GM18907 (cell line): ENCODE measurements at regions not wholly inside any gene's neighbourhood (a gene's known extent, or its start where the extent isn't known, plus 50 kb on each side); places are given as distances from the start of the nearest gene placed in this dataset.

Source experiments
- ATAC-seq: cut with Tn5 transposase; IDR thresholded peaks from one replicate; pipeline ENCODE4 v1.9.1; 2021; ENCODE audit warnings: mild to moderate bottlenecking, moderate library complexity; ENCODE audit not compliant: unreplicated experiment

DNA sequence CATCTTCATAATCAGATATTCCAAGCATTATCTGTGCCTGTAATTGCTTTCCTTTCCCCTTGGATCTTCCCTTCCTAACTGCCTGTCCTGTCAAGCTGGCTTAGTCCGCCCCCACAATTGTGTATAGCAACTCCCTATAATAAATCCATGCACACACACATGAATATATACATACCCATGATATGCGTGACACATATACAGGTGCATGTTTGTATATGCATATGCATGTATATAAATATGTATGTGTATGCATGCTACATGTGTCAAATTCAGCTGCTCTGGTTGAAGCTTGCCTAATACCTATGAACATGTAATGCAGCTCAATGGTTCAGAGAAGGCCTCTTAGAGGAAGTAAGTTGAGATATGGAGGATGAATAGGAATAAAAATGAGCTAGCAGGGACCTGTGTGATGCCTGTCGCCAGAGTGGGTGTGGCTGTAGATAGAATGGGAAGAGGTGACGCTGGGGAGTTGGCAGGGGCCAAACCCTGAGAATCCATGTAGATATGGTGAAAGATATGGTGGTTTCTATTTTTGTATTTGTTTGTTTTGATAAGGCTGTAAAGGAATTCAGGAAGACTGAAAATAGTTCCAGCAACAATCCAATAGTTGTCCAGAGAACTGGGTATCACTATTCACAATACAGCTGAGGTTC is 595.0 kb upstream of the BOD1L1 start:
- no peak for ATAC-seq

DNA sequence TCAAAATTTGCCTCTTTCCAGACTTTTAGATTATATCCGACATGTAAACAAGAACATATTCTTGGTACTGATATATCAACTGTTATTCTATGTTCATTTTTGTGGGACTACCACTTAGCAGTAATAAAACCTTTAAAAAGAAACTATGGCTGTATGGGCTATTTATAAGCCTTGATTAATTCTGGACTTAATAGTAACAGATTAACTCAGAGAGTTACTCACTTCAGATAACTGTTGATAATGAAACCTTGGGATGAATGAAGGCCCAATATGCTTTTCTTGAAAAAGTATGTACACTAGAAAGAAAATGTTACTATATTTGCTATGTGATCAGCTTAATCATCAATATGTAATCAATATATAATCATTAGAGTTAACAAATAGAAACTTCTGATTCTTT is 595.9 kb upstream of the BOD1L1 start:
- no peak for ATAC-seq

DNA sequence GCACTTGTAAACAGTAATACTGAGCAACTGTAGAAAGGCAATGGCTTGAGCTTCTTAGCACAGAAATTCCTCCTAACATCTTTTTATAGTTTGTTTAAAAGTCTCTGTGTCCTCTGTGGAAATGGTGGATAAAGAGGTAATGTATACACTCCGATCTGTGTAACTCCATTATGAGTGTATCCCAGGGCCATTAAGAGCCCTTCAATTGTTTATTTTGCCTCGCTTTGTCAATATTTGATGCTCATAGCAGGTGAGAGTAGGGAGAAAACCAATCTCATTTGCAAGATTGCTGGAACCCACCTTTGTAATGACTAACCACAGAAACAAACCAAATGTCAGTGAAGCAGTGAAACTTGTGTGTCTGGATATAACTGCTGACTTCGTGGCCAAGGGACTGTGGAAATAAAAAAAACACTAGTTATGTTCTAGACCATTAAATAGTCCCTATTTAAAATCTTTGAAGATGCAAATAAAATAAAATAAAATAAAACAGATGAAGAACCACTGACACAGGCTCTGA is 598.2 kb upstream of the BOD1L1 start:
- no peak for ATAC-seq

DNA sequence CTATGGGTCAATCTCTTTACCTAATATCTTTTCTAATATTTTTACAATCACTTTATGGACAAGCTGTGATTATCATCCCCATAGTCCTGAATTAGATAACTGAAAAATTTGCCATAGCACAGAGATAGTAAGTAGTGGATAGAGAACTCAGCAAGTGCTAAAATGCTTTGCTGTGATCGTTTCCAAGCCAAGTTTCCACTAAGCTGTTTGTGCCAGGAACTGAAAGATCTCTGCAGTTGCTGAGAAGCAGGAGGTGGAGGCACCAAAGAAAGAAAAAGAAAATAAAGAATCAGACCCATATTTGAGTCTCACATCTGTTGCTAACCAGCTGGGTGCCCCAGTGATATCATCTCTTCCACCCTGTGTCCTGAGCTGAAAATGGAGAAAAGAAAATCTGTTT is 605.6 kb upstream of the BOD1L1 start:
- no peak for ATAC-seq

DNA sequence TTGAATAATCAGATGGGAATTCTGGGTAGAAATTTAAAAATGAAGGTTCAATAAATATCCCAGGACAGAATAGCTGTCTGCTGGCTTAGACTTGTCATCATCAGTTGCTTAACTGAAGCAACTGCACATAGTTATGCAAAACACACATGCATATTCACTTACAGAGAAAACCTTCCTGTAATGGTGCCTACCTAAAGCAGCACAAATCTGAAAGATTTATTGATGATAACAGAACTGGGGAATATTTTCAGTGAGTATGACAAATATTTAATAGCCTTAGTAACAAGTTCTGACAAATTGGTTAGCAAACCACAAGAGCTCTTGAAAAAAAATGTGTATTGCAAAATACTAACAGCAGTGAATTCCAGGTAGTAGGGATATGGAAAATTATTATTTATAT is 606.8 kb upstream of the BOD1L1 start:
- ATAC-seq, result no peak

DNA sequence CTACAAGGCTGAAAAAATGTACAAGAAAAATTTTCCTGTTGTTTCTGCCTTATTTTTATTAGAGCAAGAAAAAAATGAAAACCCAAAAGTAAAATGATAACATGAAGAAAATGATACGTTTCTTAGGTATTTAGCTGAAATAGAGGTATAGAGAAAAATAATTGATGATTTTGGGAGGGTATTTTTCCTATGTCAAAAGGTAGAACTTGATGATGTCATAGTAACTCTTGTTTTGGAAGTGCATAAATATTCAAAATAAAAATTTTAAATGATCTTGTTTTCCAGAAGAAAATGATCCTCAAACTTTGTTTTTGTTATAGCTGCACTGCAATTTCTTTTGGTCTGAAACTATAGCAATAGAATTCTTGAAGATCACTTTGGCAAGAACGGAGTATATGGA is 608.8 kb upstream of the BOD1L1 start:
- no peak for ATAC-seq

DNA sequence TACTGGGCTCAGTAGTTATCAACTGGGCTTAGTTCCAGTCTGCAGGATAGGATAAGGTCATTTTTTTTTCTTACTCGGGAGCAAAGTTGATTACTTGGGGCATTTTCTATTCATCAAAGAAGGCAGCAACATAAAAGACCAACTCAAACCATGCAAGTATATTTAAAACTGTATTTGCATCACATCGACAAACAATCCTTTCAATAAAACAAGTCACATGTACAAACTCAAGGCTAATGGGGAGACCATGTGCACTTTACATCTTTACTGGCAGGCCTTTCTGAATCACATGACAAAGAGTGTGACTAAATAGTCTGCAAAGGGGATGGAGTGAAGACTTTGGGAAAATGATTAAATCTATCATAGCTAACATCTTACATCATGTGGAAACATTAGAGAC is 610.4 kb upstream of the BOD1L1 start:
- no peak for ATAC-seq

DNA sequence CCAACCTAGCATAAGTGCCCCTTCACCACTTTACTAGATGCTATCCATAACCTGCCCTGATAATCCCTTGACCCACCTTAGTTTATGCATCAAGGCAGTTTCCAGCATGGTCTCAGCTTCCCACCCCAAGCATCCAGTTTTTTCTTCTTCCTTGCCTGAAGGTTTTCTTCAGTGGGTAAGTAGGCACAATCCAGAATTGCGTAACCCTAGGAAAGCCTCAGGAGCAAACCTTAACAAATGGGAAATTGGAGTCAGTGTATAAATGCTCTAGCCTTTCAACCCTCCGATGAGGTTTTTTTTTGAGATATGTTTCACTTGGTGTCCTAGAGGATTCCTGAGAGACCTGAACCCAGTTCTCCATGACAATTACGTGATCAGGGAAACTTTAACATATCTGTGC is 614.0 kb upstream of the BOD1L1 start:
- ATAC-seq, result no peak

DNA sequence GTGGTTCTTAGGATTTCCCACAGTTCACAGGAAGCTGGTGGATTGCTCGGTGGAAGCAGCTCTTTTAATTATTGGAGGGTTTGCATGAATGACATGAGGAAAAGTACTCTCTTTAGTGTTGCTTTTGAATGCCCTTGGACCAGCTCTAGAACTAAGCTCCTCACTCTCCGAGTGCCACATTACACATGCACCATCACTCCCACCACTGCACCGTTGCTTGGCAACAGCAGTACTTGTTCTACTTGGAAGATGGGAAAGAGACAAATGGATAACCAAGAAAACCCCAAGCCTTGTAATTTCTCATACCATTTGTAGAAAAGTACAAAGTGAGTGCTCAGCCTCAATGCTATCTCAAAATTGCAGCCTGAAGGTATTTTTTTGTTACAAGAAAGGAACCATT is 620.2 kb upstream of the BOD1L1 start:
- ATAC-seq, result no peak

DNA sequence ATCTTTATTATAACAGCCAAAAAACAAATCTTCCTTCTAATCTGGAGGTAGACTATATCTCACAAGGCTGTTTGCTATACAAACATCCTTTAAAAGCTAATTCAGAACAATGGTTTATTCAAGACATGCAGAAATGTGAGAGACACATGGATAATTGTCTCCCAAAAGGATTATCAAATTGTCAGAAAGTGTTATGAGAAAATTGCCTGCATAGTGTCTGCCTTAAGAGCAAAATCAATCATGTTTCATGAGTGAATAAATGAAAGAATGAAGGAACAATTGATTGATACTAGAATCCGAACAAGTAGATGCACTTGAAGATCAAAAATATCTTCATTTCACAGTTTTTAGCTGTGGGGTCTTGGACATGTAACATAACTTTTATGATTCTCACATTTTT is 621.7 kb upstream of the BOD1L1 start:
- no peak for ATAC-seq

DNA sequence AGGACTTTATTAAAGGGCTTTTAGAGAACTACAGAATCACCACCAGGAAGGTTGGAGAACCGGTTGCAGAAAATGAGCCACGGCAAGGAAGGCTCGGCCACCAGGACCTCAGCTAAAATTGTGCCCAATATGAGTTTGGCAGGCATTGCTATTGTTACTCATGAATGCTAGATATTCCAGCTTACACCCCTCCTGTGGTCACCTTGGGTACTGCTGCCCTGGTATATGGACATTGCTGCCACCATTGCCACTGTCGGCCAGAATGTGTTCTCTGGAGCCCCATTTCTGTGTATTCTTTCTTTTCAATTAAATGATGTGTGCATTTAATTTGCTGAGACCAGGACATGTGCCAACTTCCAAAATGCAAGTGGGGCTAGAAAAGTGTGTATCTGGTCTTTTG is 626.7 kb upstream of the BOD1L1 start:
- peak; percentile 82 for ATAC-seq

DNA sequence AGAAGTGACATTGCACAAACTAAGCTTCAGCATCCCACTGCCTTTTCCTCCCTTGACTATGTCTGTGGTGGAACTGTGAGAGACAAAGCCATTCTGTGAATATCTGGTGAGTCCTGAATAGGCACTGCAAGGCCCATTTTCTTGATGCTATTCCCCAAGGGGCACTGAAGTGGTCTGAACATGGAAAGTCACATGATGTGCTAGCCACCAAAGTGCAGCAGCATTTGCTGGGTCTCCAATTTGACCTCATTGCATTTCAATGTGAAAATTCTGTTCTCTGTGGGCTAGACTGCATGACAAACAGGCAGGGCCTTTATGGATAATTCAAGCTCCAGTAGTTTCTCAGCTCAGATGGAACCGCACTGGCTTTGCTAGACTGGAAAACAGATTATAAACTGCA is 627.4 kb upstream of the BOD1L1 start:
- ATAC-seq, result no peak

DNA sequence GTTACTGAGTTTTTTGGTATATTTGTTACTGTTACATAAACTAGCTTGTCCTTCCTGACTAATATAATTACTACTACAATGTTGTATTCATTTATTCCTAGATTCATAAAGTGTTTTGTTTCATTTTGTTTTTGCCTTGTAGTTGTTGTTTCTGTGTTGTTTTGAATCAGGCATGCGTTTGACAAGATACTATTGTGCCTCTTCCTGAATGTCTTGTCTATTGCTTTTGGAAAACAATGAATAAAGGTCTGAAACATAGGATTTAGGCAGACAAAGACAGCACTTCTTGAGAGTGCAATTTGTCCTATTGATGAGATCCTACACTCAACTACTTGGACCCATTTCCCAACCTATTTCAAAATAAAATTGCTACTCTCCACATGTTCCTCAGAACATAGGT is 630.4 kb upstream of the BOD1L1 start:
- ATAC-seq, result no peak

DNA sequence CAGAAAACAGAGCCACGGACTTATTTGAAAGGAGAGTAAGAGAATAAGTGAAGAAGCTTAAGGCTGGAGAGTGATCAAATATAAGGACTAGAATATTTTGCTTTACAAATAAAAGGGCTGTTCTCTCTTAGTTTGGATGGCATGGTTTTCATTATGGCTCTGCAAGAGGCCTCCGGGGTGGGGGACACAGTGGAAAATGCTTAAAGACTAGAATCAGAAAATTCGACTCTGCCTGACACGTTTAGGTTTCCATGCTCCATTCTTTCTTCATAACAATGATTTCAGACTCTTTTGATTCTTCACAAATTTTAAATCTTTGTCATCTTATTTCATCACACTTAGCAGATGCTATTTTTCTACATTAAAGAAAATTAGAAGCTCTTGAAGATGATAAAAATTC is 632.4 kb upstream of the BOD1L1 start:
- no peak for ATAC-seq

DNA sequence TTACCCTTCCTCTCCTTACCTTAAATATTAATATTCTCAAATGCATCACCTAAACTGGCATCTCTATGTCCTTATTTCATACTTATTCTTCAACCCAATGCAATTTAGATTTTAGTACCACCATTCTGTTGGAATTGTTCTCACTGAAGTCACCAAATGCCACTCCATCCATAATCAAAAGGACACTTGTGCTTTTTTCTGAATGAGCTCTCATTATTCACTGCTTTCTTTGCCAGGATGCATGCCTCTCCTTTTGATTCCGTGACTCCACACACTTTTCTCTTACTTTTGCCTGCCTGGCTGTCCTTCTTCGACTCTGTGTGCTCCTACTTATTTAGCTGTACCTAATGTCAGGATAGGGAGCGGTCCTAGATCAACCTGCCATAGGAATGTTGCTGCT is 633.1 kb upstream of the BOD1L1 start:
- ATAC-seq, result no peak

DNA sequence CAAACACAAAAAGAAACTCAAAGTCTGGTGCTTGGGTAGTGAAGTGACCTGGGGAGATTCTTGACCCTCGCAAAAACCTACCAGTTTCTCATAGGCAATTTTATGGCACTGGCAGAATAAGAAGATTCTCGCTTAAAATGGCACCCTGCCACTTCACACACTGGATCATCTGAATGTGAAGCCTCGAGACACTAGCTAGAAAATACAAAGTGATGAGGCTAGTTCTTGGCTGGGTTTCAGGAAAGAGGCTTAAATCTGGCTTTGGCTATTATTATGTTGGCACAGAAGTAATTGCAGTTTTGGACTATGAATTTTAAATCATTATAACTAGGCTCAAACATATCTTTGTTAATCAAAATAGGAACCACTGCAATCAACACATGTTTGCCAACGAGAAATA is 634.7 kb upstream of the BOD1L1 start:
- ATAC-seq, result no peak

DNA sequence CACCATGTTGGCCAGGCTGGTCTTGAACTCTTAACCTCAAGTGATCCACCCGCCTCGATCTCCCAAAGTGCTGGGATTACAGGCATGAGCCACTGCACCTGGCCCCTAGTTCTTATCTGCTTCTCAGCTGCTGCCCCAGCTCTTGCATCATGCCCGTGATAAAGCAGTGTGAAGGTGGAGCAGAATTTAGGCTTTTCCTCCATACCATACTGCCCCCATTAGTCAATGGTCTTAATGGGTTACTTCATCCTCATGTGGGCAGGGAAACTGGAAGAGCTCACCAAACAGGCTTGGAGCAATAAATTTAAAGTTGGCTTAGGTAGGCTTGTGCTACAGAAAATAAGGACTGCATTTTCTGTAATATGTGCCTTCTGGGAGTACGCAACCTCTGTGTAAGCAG is 636.9 kb upstream of the BOD1L1 start:
- no peak for ATAC-seq

DNA sequence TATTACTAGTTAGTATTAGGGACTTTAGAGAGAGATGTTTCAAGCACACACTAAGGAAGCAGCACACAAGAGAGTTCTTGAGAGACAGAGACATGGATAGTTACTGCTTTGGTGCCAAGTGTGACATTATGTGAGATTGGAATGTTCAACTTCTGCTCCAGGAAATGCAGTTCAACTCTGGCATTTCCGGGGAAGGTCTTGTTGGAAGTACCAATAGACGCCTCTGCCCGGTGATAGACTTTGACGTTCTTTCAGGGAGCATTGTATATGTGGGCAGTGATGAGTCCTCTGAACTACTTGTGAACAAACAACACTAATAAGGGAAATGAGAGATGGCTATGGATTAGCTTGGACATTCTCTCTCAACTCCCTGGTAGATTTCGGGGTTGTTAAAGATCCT is 638.1 kb upstream of the BOD1L1 start:
- no peak for ATAC-seq

DNA sequence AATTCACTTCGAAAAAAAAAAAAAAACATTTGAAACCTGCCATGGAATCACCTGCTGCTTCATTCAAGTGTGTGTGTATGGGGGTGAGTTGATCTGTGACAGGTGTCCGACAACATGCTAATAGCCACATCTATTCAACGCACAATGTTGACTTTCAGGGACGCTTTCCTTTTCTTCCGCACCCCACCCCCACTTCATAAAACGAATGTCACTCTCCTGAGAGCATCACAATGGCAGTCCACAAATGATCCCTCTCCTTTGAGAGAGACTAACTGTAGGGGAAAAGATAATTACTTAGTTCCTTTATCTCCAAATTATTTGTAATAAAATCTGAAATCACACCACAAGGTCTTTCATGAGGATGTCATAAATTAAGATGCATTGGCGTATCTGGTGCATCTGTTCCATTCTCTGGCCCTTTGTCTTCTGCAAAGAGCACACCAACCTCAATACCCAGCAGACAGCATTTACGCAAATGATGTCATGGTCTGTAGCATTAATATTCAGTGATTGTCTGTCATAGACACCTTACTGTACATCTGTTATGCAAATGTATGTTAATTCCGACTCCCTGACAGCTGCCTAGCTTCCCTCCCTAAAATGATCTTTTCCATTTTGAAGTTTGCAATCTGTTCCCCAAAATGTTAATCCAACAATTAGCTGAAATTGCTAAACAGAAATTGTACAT is 640.0 kb upstream of the BOD1L1 start:
- ATAC-seq, result no peak

DNA sequence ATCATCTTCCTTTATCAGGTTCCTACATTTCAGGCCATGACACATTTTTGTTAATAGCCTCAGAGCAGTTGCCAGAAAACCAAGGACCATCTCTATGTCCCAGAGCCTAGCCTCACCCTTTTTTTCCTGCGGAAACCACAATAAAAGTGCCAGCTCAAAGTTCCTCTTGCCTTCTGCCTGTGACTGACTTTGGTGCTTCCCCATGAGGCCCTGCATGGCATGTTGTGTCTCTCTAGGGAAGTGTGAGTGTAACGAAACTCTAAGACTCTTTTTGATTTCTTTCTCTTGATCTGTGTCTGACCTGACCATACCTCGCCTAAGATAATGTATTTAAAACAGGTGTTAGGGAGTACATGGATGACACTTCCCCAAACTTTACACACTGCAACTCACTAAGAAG is 642.3 kb upstream of the BOD1L1 start:
- peak; percentile 80 for ATAC-seq

DNA sequence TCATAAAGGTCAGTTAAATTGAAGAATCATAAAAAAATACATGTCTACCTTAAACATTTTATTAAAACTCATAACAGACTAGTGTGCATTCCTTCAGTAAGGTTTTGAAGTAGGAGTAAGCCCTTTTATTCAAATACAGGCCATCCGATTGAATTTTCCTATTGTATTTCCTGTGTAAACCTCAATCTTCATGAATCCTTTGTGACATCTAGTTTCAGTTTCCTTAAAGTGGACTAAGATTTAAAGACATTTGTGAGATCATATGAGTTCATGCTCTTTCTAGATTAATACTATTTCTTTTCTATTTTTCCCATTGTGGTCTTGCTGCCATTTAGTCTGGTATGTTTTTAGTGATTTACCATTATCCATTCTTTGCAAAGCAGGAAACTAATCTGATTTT is 644.7 kb upstream of the BOD1L1 start:
- ATAC-seq, result no peak

DNA sequence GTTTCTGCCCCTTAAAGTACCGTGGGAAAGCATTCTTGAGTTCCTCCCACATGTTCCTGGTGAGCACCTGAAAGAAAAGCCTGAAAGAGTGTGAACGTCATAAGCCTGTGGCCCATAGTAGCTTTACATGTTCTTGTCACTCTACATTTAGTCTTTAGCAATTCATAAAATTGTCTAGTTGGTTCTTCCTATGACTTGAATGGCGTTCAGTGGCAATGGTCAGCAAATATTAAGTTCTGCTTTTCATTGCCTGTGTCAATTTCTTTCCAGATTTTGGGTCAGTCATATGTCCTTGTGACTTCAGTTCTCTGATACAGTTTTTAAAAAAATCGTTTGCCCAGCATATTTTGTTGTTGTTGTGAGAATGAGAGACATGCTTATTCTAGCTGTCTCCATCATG is 650.0 kb upstream of the BOD1L1 start:
- ATAC-seq, result no peak

DNA sequence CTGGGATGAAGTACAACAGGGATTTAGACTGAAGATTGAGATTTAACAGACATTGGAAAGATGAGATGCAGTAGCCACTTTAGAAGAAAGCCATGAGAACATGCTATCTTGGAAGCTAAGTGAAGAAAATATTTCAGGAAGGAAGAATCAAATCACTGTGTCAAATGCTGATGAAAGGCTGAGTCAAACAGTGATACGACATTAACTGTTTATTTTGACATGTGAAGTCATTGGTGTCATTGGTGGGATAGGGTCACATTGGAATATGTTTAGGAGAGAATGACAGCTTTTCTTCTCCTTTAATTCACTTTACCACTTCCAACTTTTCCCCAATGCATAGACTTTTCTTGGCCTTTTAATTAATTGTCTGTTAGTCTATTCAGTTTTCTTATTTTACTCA is 653.0 kb upstream of the BOD1L1 start:
- ATAC-seq, result no peak
